MM.1S (cell line): ENCODE measurements at regions not wholly inside any gene's neighbourhood (a gene's known extent, or its start where the extent isn't known, plus 50 kb on each side); places are given as distances from the start of the nearest gene placed in this dataset.

Experiments used
- DNase-seq: peaks from one replicate; pipeline ENCODE4 v3.0.0-alpha.2; 2015
- H2AFZ ChIP-seq: fragments of 300-600 bp; sonication (generic); 2 replicates; pipeline ENCODE4 v1.6.0; 2016; ENCODE audit warnings: antibody characterized with exemption, low read length
- H3F3A ChIP-seq: fragments of 300-600 bp; sonication (generic); 2 replicates; pipeline ENCODE4 v1.6.1; 2016; ENCODE audit warnings: mild to moderate bottlenecking, antibody characterized with exemption, low read length, moderate library complexity, mixed read lengths; ENCODE audit not compliant: insufficient read depth
- H3K27ac ChIP-seq: fragments of 300-600 bp; sonication (generic); 2 replicates; pipeline ENCODE4 v1.5.1; 2016; ENCODE audit warnings: mild to moderate bottlenecking, low read length
- H3K27me3 ChIP-seq: fragments of 300-600 bp; sonication (generic); replicated peaks from 2 replicates; pipeline ENCODE4 v1.6.0; 2016; ENCODE audit warnings: low read length; ENCODE audit not compliant: insufficient read depth
- H3K36me3 ChIP-seq: fragments of 300-600 bp; sonication (generic); replicated peaks from 2 replicates; pipeline ENCODE4 v1.6.1; 2016; ENCODE audit warnings: mild to moderate bottlenecking, low read length, mixed read lengths; ENCODE audit not compliant: insufficient read depth
- H3K4me1 ChIP-seq: fragments of 300-600 bp; sonication (generic); 2 replicates; pipeline ENCODE4 v1.6.1; 2016; ENCODE audit warnings: low read length, mixed read lengths
- H3K4me2 ChIP-seq: fragments of 300-600 bp; sonication (generic); 2 replicates; pipeline ENCODE4 v1.6.0; 2016; ENCODE audit warnings: low read depth, low read length
- H3K4me3 ChIP-seq: fragments of 300-600 bp; sonication (generic); 2 replicates; pipeline ENCODE4 v1.5.1; 2016; ENCODE audit warnings: low read length, mixed read lengths
- H3K79me2 ChIP-seq: fragments of 300-600 bp; sonication (generic); 2 replicates; pipeline ENCODE4 v1.6.1; 2016; ENCODE audit warnings: mixed run types, low read length, mixed read lengths
- H3K9ac ChIP-seq: fragments of 300-600 bp; sonication (generic); 2 replicates; pipeline ENCODE4 v1.6.1; 2016; ENCODE audit warnings: low read length, mixed read lengths
- H3K9me2 ChIP-seq: fragments of 300-600 bp; sonication (generic); replicated peaks from 2 replicates; pipeline ENCODE4 v1.6.1; 2016; ENCODE audit warnings: mild to moderate bottlenecking, low read length, mixed read lengths; ENCODE audit not compliant: insufficient read depth
- H3K9me3 ChIP-seq: fragments of 300-600 bp; sonication (generic); replicated peaks from 2 replicates; pipeline ENCODE4 v1.6.1; 2016; ENCODE audit warnings: mild to moderate bottlenecking, low read length, mixed read lengths; ENCODE audit not compliant: insufficient read depth
- H4K20me1 ChIP-seq: fragments of 300-600 bp; sonication (generic); 2 replicates; pipeline ENCODE4 v1.6.1; 2016; ENCODE audit warnings: mild to moderate bottlenecking, low read length, moderate library complexity, mixed read lengths; ENCODE audit not compliant: insufficient read depth
- EZH2 ChIP-seq: fragments of 300-600 bp; sonication (generic); optimal IDR thresholded peaks from 2 replicates; pipeline ENCODE3; 2017; ENCODE audit warnings: low read depth, mild to moderate bottlenecking, antibody characterized with exemption, low read length, mixed read lengths
- EZH2phosphoT487 ChIP-seq: fragments of 300-600 bp; sonication (generic); IDR thresholded peaks from 2 replicates; pipeline ENCODE4 v1.6.1; 2018; ENCODE audit warnings: antibody characterized with exemption, low read length
- TF ChIP-seq, protein P1 (sequence below): fragments of 300-600 bp; sonication (generic); IDR thresholded peaks from 2 replicates; pipeline ENCODE4 v1.5.1; 2016; ENCODE audit warnings: antibody characterized with exemption, low read length, mixed read lengths

DNA sequence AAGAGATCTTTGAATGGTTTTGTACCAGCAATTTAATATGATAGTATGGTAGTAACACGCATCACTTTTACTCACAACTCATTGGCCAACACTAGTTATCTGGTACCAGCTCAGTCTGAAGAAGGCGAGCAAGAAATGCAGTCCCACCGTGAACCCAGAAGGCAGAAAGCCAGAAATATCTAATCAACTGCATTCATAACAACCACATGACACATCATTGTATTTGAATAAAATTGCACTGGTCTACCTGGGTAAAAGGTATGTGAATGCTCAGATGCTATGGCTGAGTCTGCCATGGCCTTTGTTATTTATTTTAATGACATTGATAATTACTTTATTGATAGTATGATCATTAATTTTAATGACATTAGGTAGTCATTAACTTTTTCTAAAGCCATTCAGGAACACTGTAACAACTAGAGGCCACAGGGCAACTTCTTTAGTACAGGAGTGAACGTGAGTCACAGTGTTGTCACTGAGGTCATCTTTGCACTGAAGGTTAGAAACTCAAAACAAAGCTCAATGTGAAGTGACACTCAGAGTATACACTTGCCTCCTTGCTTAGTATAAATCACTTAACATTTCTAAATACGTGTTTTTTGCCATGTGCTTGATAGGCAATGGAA is 475.6 kb upstream of the TNP1 start:
- no peaks in the 10 kb centered on the region for H3F3A ChIP-seq
- no peaks in the 10 kb centered on the region for H3K79me2 ChIP-seq
- DNase-seq, result no peak
- H3K4me3 ChIP-seq, result no peak overlapping the region
- no peaks in the 10 kb centered on the region for H3K4me1 ChIP-seq
- no peaks in the 10 kb centered on the region for H3K9me3 ChIP-seq
- H3K4me2 ChIP-seq, result no peak overlapping the region
- H3K9me2 ChIP-seq, result no peaks in the 10 kb centered on the region
- H3K36me3 ChIP-seq, result no peaks in the 10 kb centered on the region
- no peak overlapping the region for H2AFZ ChIP-seq
- H4K20me1 ChIP-seq, result no peaks in the 10 kb centered on the region
- no peak overlapping the region for H3K27ac ChIP-seq
- H3K9ac ChIP-seq, result no peak overlapping the region
- TF ChIP-seq EZH2 (no peak), EZH2phosphoT487 (no peak)
- TF ChIP-seq, protein P1, sequence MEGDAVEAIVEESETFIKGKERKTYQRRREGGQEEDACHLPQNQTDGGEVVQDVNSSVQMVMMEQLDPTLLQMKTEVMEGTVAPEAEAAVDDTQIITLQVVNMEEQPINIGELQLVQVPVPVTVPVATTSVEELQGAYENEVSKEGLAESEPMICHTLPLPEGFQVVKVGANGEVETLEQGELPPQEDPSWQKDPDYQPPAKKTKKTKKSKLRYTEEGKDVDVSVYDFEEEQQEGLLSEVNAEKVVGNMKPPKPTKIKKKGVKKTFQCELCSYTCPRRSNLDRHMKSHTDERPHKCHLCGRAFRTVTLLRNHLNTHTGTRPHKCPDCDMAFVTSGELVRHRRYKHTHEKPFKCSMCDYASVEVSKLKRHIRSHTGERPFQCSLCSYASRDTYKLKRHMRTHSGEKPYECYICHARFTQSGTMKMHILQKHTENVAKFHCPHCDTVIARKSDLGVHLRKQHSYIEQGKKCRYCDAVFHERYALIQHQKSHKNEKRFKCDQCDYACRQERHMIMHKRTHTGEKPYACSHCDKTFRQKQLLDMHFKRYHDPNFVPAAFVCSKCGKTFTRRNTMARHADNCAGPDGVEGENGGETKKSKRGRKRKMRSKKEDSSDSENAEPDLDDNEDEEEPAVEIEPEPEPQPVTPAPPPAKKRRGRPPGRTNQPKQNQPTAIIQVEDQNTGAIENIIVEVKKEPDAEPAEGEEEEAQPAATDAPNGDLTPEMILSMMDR, result no peak
- no peaks in the 10 kb centered on the region for H3K27me3 ChIP-seq

GRCh38 chr2:217334561-217334960 is 474.7 kb upstream of the TNP1 start:
- Histone ChIP-seq H2AFZ (no peak overlapping the region), H3K27ac (no peak overlapping the region), H3K79me2 (no peaks in the 10 kb centered on the region), H3K36me3 (no peaks in the 10 kb centered on the region), H3K4me1 (no peaks in the 10 kb centered on the region), H3F3A (no peaks in the 10 kb centered on the region), H4K20me1 (no peaks in the 10 kb centered on the region), H3K4me3 (no peak overlapping the region), H3K9ac (no peak overlapping the region), H3K9me3 (no peaks in the 10 kb centered on the region), H3K4me2 (no peak overlapping the region), H3K27me3 (no peaks in the 10 kb centered on the region), H3K9me2 (no peaks in the 10 kb centered on the region)
- no peak for DNase-seq
- TF ChIP-seq, protein P1, result no peak
- TF ChIP-seq EZH2, result no peak
- no peak for TF ChIP-seq EZH2phosphoT487

DNA sequence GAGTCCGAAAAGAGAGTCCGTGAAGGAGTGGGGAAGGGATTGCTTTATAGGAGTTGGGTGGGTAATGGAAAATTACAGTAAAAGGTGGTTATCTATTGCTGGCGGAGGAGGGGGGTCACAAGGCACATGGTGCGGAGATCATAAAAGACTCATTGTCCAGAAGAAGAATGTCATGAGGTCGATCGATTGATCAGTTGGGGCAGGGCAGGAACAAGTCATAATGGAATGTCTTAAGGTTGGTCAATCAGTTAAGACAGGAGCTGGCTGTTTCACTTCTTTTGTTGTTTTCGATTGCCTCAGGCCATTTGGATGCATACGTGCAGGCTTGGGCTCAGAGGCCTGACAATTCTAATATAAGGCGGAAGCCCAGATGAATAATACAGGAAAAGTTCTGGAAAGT is 473.0 kb upstream of the TNP1 start:
- no peak overlapping the region for H3K27ac ChIP-seq
- no peaks in the 10 kb centered on the region for H3F3A ChIP-seq
- H3K9me2 ChIP-seq, result no peaks in the 10 kb centered on the region

More for the DNA sequence above, 473.0 kb upstream of the TNP1 start:
- no peaks in the 10 kb centered on the region for H3K36me3 ChIP-seq
- H3K27me3 ChIP-seq, result no peaks in the 10 kb centered on the region
- no peak overlapping the region for H3K9ac ChIP-seq
- TF ChIP-seq EZH2 (no peak), EZH2phosphoT487 (no peak)
- TF ChIP-seq, protein P1, result no peak
- H3K4me2 ChIP-seq, result no peak overlapping the region
- H2AFZ ChIP-seq, result no peak overlapping the region
- no peak for DNase-seq
- no peaks in the 10 kb centered on the region for H3K9me3 ChIP-seq
- H3K4me1 ChIP-seq, result no peaks in the 10 kb centered on the region
- H3K4me3 ChIP-seq, result no peak overlapping the region
- H3K79me2 ChIP-seq, result no peaks in the 10 kb centered on the region
- no peaks in the 10 kb centered on the region for H4K20me1 ChIP-seq
